GM03348 (cell line): ENCODE measurements at regions not wholly inside any gene's neighbourhood (a gene's known extent, or its start where the extent isn't known, plus 50 kb on each side); places are given as distances from the start of the nearest gene placed in this dataset.

ENCODE experiments used
- DNase-seq: peaks from one replicate; pipeline ENCODE4 v3.0.0; 2012; ENCODE audit warnings: low spot score

DNA sequence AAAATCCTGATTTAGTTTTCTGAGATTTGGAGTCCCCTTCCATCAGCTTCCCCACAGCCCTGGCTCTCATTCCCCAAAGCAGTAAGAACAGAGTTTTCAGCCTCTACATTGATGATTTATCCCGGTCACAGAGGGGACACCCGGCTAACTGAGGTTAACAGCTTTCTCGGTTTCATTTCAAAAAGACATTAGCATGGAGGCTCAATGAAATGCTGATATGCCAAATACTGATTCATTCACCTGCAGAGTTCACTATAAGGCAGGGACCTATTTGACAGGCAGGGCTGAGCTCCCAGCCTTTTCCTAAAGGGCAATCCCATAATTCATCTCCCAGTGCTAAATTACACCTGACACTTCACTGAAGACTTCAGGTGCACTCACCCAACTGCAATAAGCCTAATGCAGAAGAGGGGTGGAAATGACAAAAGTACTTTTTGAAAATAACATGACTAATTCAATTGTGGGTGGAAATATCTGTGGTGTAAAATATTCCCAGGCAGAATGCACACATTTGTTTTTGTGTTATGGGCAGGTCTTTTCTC, 99.8 kb upstream of the PMFBP1 start:
- DNase-seq = no peak

- no peak for DNase-seq
Measured at GRCh38 chr16:72270531-72270930, 98.6 kb upstream of the PMFBP1 start.

DNA sequence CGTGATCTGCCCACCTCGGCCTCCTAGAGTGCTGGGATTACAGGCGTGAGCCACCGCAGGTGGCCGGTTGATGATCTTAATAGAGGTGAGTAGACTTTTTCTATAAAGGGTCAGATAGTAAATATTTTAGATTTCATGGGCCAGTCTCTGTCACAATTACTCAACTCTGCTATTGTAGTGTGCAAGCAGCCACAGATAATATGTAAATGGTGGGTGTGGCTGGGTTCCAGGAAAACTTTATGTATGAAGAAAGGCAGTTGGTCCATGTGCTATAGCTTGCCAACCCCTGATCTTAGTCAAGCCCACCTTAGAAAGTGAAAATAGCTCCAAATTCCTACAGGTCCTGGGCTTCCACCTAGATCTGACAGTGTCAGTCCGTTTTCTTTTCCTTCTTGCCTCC, 94.9 kb upstream of the PMFBP1 start:
- no peak for DNase-seq

GRCh38 chr16:72264771-72265170, 92.8 kb upstream of the PMFBP1 start:
- no peak for DNase-seq

- no peak for DNase-seq
Measured at GRCh38 chr16:72262711-72263110, 90.8 kb upstream of the PMFBP1 start.

GRCh38 chr16:72261127-72261526, 89.2 kb upstream of the PMFBP1 start:
- DNase-seq = no peak

GRCh38 chr16:72256398-72257066, 84.6 kb upstream of the PMFBP1 start:
- DNase-seq = peak; percentile 83

- no peak for DNase-seq
Measured at GRCh38 chr16:72255786-72256185, 83.8 kb upstream of the PMFBP1 start.

- peak; percentile 36 for DNase-seq
Measured at GRCh38 chr16:72247821-72248253, 75.9 kb upstream of the PMFBP1 start.

- DNase-seq = no peak
Measured at GRCh38 chr16:72246423-72246822, 74.5 kb upstream of the PMFBP1 start.

GRCh38 chr16:72244853-72245252, 72.9 kb upstream of the PMFBP1 start:
- DNase-seq = no peak

GRCh38 chr16:72243621-72244020, 71.7 kb upstream of the PMFBP1 start:
- DNase-seq = no peak

DNA sequence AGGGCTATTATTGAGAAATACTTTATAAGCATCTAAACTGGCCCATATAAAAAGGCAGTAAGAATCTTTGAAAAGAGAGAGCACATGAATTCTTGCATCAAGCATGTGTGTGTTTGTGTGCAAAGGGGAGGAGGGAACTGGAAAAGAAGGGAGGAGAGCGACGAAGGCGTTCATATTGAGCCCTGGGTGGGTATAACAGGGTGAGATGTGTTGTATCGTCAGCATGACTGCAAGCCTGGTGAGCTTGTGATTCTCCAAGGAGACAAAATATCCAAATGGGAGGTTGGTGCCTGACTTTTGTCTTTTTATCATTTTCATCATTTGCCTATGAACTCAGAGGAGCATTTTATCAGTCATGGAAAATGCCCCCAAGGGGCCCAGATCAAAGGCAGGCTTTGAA, 70.8 kb upstream of the PMFBP1 start:
- DNase-seq = no peak

- peak; percentile 71 for DNase-seq
Measured at GRCh38 chr16:72241930-72242329, 70.0 kb upstream of the PMFBP1 start.

GRCh38 chr16:72241008-72241407, 69.1 kb upstream of the PMFBP1 start:
- DNase-seq = no peak

DNA sequence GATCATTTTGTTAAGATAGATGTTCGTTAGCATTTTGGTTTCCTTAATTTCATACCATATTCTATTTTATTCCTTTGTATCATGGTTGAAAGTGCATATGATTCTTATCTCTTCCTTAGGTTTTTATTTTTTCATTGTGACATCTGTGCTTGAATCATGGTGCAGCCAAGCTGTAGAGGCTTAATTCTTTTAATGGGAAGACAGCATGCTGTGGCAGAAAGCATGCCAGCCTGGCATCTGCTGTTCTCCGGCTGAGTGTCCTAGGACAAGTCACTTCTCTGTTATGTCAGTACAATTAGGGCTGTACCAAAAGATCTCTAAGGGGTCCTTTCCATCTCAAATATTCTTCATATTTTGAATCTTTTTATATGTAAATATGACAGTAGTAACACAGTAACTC, 68.5 kb upstream of the PMFBP1 start:
- DNase-seq = no peak

DNA sequence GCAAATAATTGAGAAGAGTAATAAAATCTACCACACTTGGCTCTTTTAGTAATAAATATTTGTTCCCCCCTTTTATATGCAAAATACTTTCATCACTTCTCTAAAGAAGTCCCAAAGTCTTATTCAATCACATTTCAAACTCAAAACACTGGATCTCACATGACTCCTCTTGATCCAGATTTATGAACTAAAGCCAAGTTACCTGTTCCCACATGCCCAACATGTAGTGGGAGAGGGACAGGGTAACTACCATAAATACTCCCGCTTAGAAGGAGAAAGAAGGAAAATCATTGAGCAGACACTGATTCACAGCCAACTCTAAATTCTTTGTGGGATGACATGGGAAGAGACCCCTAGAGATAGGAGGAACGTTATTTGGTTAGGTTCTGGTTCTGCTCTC, 64.9 kb upstream of the PMFBP1 start:
- DNase-seq = no peak

DNA sequence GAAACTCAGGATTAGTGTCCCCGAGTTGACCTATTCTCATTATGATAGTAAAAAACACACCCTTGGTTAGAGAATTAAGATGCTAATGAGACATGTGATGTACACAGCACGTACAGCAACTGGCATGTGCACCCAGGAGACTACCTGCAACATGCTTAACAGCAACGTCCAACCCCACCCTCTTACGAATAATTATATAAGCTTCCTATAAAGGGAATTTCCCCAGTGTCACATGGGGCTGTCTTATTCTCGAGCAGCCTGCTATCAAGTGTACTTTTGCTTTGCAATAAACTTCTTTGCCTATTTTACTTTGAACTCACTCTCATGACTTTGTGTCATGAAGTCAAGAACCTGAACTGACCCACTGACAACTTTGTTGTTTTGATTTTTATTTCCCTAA, 62.4 kb upstream of the PMFBP1 start:
- DNase-seq = no peak

- no peak for DNase-seq
Measured at GRCh38 chr16:72228014-72228413, 56.1 kb upstream of the PMFBP1 start.

GRCh38 chr16:72226136-72226535, 54.2 kb upstream of the PMFBP1 start:
- DNase-seq = no peak

DNA sequence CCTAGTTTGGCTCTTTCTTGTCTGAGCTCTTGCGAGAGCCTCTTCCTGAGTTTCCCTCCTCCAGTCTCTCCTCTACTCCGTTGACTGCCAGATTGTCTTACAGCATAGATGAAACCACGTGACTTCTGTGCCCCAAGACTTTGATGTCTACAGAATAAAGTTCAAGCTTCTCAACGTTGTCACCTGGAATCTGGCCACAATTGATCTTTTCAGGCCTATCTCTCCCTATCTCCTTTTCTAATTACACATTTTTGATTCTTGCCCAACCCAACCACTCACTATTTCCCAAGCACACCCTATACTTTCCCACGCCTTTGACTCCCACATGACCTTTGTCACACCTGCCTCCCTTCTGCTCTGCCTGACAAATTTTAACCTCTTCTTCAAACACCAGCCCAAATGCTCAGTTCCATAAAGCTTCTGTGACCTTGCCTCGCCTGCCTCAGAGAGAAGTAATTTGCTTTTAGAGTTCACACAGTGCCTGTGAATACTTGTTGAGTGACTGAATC, 52.4 kb upstream of the PMFBP1 start:
- DNase-seq = no peak

- DNase-seq = no peak
Measured at GRCh38 chr16:72222503-72222902, 50.5 kb upstream of the PMFBP1 start.
